K562 (cell line): ENCODE measurements at regions not wholly inside any gene's neighbourhood (a gene's known extent, or its start where the extent isn't known, plus 50 kb on each side); places are given as distances from the start of the nearest gene placed in this dataset.
A peak's percentile ranks its signal among the peaks of the same experiment; 100 is the strongest.

ENCODE experiments used
- ATAC-seq: fragments of 200-7000 bp; cut with Tn5 transposase; 3 replicates; pipeline ENCODE4 v1.9.1; 2020; ENCODE audit warnings: moderate library complexity
- BruUV-seq: library from RNA; stranded (reverse); fragments of 400-500 nt; replicated peaks from 2 replicates; lab custom pipeline; 2021; lab: Mats Ljungman, UMichigan
- CTCF ChIA-PET: fragments of 300-600 bp; formaldehyde crosslinking; extraction: SDS; loops from one replicate; lab custom pipeline; 2021; ENCODE audit warnings: low intra/inter-chr PET ratio; lab: Yijun Ruan, JAX
- POLR2A ChIA-PET: fragments of 300-600, 350-650 bp; sonication (Branson Sonifier 250); formaldehyde crosslinking; extraction: SDS; loops from one replicate; lab custom pipeline; 2021; ENCODE audit warnings: antibody characterized with exemption, inconsistent platforms; lab: Yijun Ruan, JAX
- DNase-seq, 4 experiments: peaks; one replicate each; pipeline versions ENCODE4 v3.0.0 to v3.0.0-alpha.2; 2011 to 2018; ENCODE audit warnings: low spot score in 3 of 4, mixed read lengths in 3 of 4; ENCODE audit errors: extremely low read depth in 1 of 4
- FAIRE-seq: peaks from 2 replicates; lab custom pipeline; 2011; peaks lifted over from hg19 to GRCh38; lab: Jason Lieb, UNC
- H2AFZ ChIP-seq: 2 replicates; pipeline ENCODE4 v1.6.0; 2011; ENCODE audit warnings: low read depth, low read length, control low read depth, inconsistent platforms
- H3K27ac ChIP-seq: fragments of 200-600 bp; 3 replicates; pipeline ENCODE4 v1.8.0; 2011; ENCODE audit warnings: low read depth, mild to moderate bottlenecking, control low read depth, inconsistent platforms, low read length, moderate library complexity, mixed read lengths; ENCODE audit errors: extremely low read depth
- H3K27me3 ChIP-seq, 2 experiments: fragments of 300-600 bp in 1 of 2; 2 replicates in 1 of 2; 3 replicates in 1 of 2; pipeline versions ENCODE4 v1.6.0 to v1.8.0; 2011; ENCODE audit warnings: inconsistent platforms in 2 of 2, low read length in 2 of 2, mild to moderate bottlenecking in 1 of 2, mixed read lengths in 1 of 2, moderate library complexity in 1 of 2; ENCODE audit not compliant: control insufficient read depth in 2 of 2, insufficient read depth in 2 of 2
- H3K36me3 ChIP-seq: fragments of 300-600 bp; 3 replicates; pipeline ENCODE4 v1.8.0; 2011; ENCODE audit warnings: mild to moderate bottlenecking, low read length, inconsistent platforms; ENCODE audit not compliant: control insufficient read depth, insufficient read depth
- H3K4me1 ChIP-seq, 2 experiments: fragments of 200-600 bp in 1 of 2; replicated peaks in 1 of 2; 2 replicates in 1 of 2; 3 replicates in 1 of 2; pipeline versions ENCODE4 v1.5.1 to v1.8.0; 2011; ENCODE audit warnings: inconsistent platforms in 2 of 2, low read length in 2 of 2, mild to moderate bottlenecking in 1 of 2, mixed read lengths in 1 of 2, moderate library complexity in 1 of 2; ENCODE audit not compliant: control insufficient read depth in 2 of 2, insufficient read depth in 2 of 2
- H3K4me2 ChIP-seq: 2 replicates; pipeline ENCODE4 v1.6.1; 2011; ENCODE audit warnings: low read length, control low read depth, inconsistent platforms, mixed read lengths; ENCODE audit not compliant: insufficient read depth
- H3K4me3 ChIP-seq: fragments of 200-600 bp; sonication (generic), shearing (Covaris generic); 2 replicates; pipeline ENCODE4 v1.5.1; 2016; ENCODE audit warnings: control low read depth, inconsistent platforms
- H3K79me2 ChIP-seq: fragments of 200-600 bp; 3 replicates; pipeline ENCODE4 v1.8.0; 2011; ENCODE audit warnings: low read length, inconsistent platforms; ENCODE audit not compliant: control insufficient read depth, insufficient read depth
- H3K9ac ChIP-seq, 2 experiments: 2 replicates each; pipeline versions ENCODE4 v1.6.0 to v1.6.1; 2011; ENCODE audit warnings: low read depth in 2 of 2, low read length in 2 of 2, control low read depth in 1 of 2, inconsistent platforms in 1 of 2, mild to moderate bottlenecking in 1 of 2, mixed read lengths in 1 of 2; ENCODE audit not compliant: insufficient read depth in 1 of 2
- H3K9me1 ChIP-seq: one replicate; pipeline ENCODE4 v1.6.0; 2011; ENCODE audit warnings: inconsistent platforms, mild to moderate bottlenecking, low read length, moderate library complexity; ENCODE audit not compliant: control insufficient read depth, insufficient read depth
- H3K9me3 ChIP-seq: replicated peaks from 2 replicates; pipeline ENCODE4 v1.5.1; 2011; ENCODE audit warnings: low read depth, low read length, inconsistent platforms; ENCODE audit not compliant: control insufficient read depth, insufficient read depth
- H4K20me1 ChIP-seq: replicated peaks from 2 replicates; pipeline ENCODE4 v1.6.1; 2011; ENCODE audit warnings: low read length, inconsistent platforms, mixed read lengths; ENCODE audit not compliant: control insufficient read depth, insufficient read depth
- CBFA2T3 ChIP-seq: fragments of 450-650 bp; IDR thresholded peaks from 2 replicates; pipeline ENCODE4 v1.6.1; 2017
- MAZ ChIP-seq, 2 experiments: fragments of 450-650 bp in 1 of 2; sonication (generic) in 1 of 2; formaldehyde crosslinking; IDR thresholded peaks in 1 of 2; conservative IDR thresholded peaks in 1 of 2; 2 replicates each; pipeline versions ENCODE4 v1.4.0 to v1.5.0; 2020; ENCODE audit warnings: mild to moderate bottlenecking in 1 of 2, missing genetic modification reagents in 1 of 2
- MYC ChIP-seq, 2 experiments: fragments of 250-450 bp in 1 of 2; sonication (Bioruptor Pico) in 1 of 2; IDR thresholded peaks; 2 replicates each; pipeline versions ENCODE4 v1.5.1 to v1.6.1; 2012 to 2021; ENCODE audit warnings: low read depth in 2 of 2, borderline replicate concordance in 1 of 2, improper control_type of control experiment in 1 of 2, low read length in 1 of 2, mild to moderate bottlenecking in 1 of 2, moderate library complexity in 1 of 2
- REST ChIP-seq, 2 experiments: fragments of 450-650 bp; formaldehyde crosslinking in 1 of 2; IDR thresholded peaks; 2 replicates each; pipeline versions ENCODE4 v1.4.0 to v1.6.1; 2014 to 2020; ENCODE audit warnings: mild to moderate bottlenecking in 2 of 2, borderline replicate concordance in 1 of 2, low read depth in 1 of 2
- WGBS: fragments of 100-300 bp; shearing (Covaris generic); methylation state at CpG from one replicate; pipeline ENCODE4 v1.1.6; 2016; ENCODE audit warnings: low coverage, mixed read lengths; ENCODE audit not compliant: insufficient coverage; ENCODE audit errors: missing lambda C conversion rate; 5-methylcytosine and 5-hydroxymethylcytosine counted together
- in situ Hi-C: fragments of 300-500 bp; cut with MboI; formaldehyde crosslinking; loops from 4 replicates; pipeline ENCODE4 v1.15.0; 2018; ENCODE audit warnings: inconsistent platforms, mixed read lengths
- intact Hi-C: fragments of 100-400 bp; cut with micrococcal nuclease; formaldehyde crosslinking; loops from 2 replicates; pipeline ENCODE4 v1.14.2; 2022

- peak overlapping the region; percentile 53; the same call in 1 of the 2 replicates for H2AFZ ChIP-seq
- H3K27me3 ChIP-seq: peaks cover 12 to 29% of the 10 kb centered on the region in 2 experiments; a peak in 4 of 5 replicates
- H3K9ac ChIP-seq: no peak overlapping the region
- no peaks in the 10 kb centered on the region for H3K9me1 ChIP-seq
- ATAC-seq: peak; percentile 91
- peaks cover 0 to 1% of the 10 kb centered on the region in 2 experiments; a peak in 2 of 5 replicates for H3K4me1 ChIP-seq
- H4K20me1 ChIP-seq: no peaks in the 10 kb centered on the region
- H3K27ac ChIP-seq: no peak overlapping the region
- in situ Hi-C loops: no loop called here
- peak; percentile 59 to 64 (median 62) for DNase-seq
- no peaks in the 10 kb centered on the region for H3K36me3 ChIP-seq
- ChIA-PET CTCF (interaction anchor here (0.7 to 1.6 kb wide), 5 partner anchors 13 to 595 kb away, joined by 3 to 5 read pairs (median 3); no protein-coding TSS in a partner anchor), POLR2A (no interaction called here)
- BruUV-seq: no TSS peak
- no peaks in the 10 kb centered on the region for H3K79me2 ChIP-seq
- no peak overlapping the region for H3K4me3 ChIP-seq
- no peaks in the 10 kb centered on the region; the same call in 1 of the 2 replicates for H3K9me3 ChIP-seq
- FAIRE-seq: peak; percentile 86
- intact Hi-C loops: loop anchor here (1.0 kb wide), 2 partner anchors 65 to 194 kb away; no protein-coding TSS in a partner anchor
- WGBS: 18% methylated on average over 12 of the region's 12 CpGs
- no peak overlapping the region for H3K4me2 ChIP-seq
- TF ChIP-seq REST (IDR thresholded peaks at IDR 0.05; ENCODE audit: borderline replicate concordance) (peak; percentile 69; the same call in 1 of the 2 replicates), REST (CRISPR knock-in tag; IDR thresholded peaks at IDR 0.05; ENCODE audit: low read depth) (no peak), MYC (IDR thresholded peaks at IDR 0.05; ENCODE audit: low read depth, low read length) (no peak), MYC (CRISPR knock-in tag; IDR thresholded peaks at IDR 0.05; ENCODE audit: borderline replicate concordance, low read depth) (no peak), MAZ (CRISPR knock-in tag; conservative IDR thresholded peaks at IDR 0.05 in 1 of 2, IDR thresholded peaks at IDR 0.05 in 1 of 2) (0 out of 4 replicates have a peak, but pooled peaks of 1 of the 2 experiments have one; percentile 25), CBFA2T3 (peak; percentile 16; the same call in 1 of the 2 replicates)
Measured at GRCh38 chr6:786946-787763, 94.2 kb upstream of the EXOC2 start.
